Activated CD8-positive, alpha-beta memory T cell treated with anti-CD3 and anti-CD28 coated beads, Interleukin-2, amount 50 U/mL, for 48 hours (primary cell): ENCODE measurements at regions not wholly inside any gene's neighbourhood (a gene's known extent, or its start where the extent isn't known, plus 50 kb on each side); places are given as distances from the start of the nearest gene placed in this dataset.

Experiments
- DNase-seq: peaks from one replicate; pipeline ENCODE4 v3.0.0-alpha.2; 2020

GRCh38 chr20:57908704-57909630 lies 199.2 kb upstream of the PMEPA1 start:
- DNase-seq, result no peak

GRCh38 chr20:57908226-57908625 lies 198.4 kb upstream of the PMEPA1 start:
- DNase-seq, result no peak

GRCh38 chr20:57907131-57908000 lies 197.6 kb upstream of the PMEPA1 start:
- no peak for DNase-seq

- no peak for DNase-seq
These were observed 195.6 kb upstream of the PMEPA1 start for GRCh38 chr20:57905448-57905847.

- DNase-seq, result no peak
These were observed 194.7 kb upstream of the PMEPA1 start for GRCh38 chr20:57904314-57905105.

- DNase-seq, result no peak
These were observed 192.7 kb upstream of the PMEPA1 start for GRCh38 chr20:57902473-57902872.

GRCh38 chr20:57901526-57901925 lies 191.7 kb upstream of the PMEPA1 start:
- no peak for DNase-seq

- DNase-seq, result no peak
These were observed 190.6 kb upstream of the PMEPA1 start for GRCh38 chr20:57900226-57900905.

- DNase-seq, result no peak
These were observed 189.7 kb upstream of the PMEPA1 start for GRCh38 chr20:57899554-57899953.

- no peak for DNase-seq
These were observed 188.5 kb upstream of the PMEPA1 start for GRCh38 chr20:57898332-57898731.

GRCh38 chr20:57897891-57898290 lies 188.1 kb upstream of the PMEPA1 start:
- no peak for DNase-seq

- no peak for DNase-seq
These were observed 187.5 kb upstream of the PMEPA1 start for GRCh38 chr20:57897156-57897874.

GRCh38 chr20:57896563-57896962 lies 186.7 kb upstream of the PMEPA1 start:
- DNase-seq, result no peak

GRCh38 chr20:57896017-57896416 lies 186.2 kb upstream of the PMEPA1 start:
- no peak for DNase-seq

GRCh38 chr20:57895161-57895855 lies 185.5 kb upstream of the PMEPA1 start:
- no peak for DNase-seq

- no peak for DNase-seq
These were observed 184.7 kb upstream of the PMEPA1 start for GRCh38 chr20:57894522-57894921.

- DNase-seq, result no peak
These were observed 184.3 kb upstream of the PMEPA1 start for GRCh38 chr20:57894096-57894495.

- no peak for DNase-seq
These were observed 183.7 kb upstream of the PMEPA1 start for GRCh38 chr20:57893366-57893999.

GRCh38 chr20:57892471-57892870 lies 182.7 kb upstream of the PMEPA1 start:
- no peak for DNase-seq

GRCh38 chr20:57891014-57891413 lies 181.2 kb upstream of the PMEPA1 start:
- no peak for DNase-seq
